ENCODE measurements at regions not wholly inside any gene's neighbourhood (a gene's known extent, or its start where the extent isn't known, plus 50 kb on each side); places are given as distances from the start of the nearest gene placed in this dataset.

DNA sequence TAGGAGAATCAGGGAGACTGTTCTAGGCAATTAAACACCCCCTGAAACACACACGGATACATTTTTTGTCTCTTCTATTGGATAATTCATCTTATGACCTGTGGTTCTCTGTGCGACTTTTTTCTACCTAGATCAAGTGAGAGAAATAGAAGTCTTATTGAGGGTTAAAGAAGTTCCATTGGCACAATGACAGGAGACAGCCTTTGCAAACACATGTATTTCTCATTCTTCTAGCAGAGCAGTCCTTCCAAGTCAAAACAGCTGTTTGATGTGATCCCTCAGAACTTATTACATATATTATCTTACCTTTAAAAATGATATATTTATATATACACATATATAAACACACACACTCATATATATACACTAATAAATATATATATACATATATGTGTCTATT lies 496.7 kb downstream of the SLC6A15 start:
- TF ChIP-seq ZNF274 (IDR thresholded peaks at IDR 0.05; ENCODE audit: low read depth, low read length) (no peak), YY1 (IDR thresholded peaks at IDR 0.05; ENCODE audit: insufficient read depth, insufficient read length) (no peak), SUZ12 (IDR thresholded peaks at IDR 0.05; ENCODE audit: extremely low read depth, insufficient read depth, insufficient read length) (no peak)
